ENCODE measurements at regions not wholly inside any gene's neighbourhood (a gene's known extent, or its start where the extent isn't known, plus 50 kb on each side); places are given as distances from the start of the nearest gene placed in this dataset.
"Not testable (repeated sequence)": the region's sequence is repeated elsewhere in the genome, so short reads cannot be mapped to it uniquely, and the experiment has no call there.

GRCh38 chr7:73170902-73171301, 85.1 kb upstream of the SPDYE9 start:
- DNase-seq = not testable (repeated sequence)

DNA sequence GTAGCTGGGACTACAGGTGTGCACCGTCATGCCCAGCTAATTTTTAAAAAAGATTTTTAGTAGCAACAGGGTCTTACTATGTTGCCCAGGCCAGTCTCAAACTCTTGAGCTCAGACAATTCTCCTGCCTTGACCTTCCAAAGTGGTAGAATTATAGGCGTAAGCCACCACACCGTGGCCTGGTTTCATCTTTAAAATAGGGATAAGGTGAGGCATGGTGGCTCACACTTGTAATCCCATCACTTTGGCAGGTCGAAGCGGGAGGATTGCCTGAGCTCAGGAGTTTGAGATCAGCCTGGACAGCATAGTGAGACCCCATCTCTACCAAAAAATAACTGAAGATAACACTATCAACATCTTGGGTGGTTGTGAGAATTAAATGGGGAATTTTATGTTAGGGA, 84.6 kb upstream of the SPDYE9 start:
- DNase-seq = not testable (repeated sequence)

GRCh38 chr7:73166152-73166551, 80.3 kb upstream of the SPDYE9 start:
- DNase-seq = not testable (repeated sequence)

- not testable (repeated sequence) for DNase-seq
These were observed 76.8 kb upstream of the SPDYE9 start for GRCh38 chr7:73162680-73163079.

- DNase-seq = not testable (repeated sequence)
These were observed 75.9 kb upstream of the SPDYE9 start for GRCh38 chr7:73161727-73162126.

DNA sequence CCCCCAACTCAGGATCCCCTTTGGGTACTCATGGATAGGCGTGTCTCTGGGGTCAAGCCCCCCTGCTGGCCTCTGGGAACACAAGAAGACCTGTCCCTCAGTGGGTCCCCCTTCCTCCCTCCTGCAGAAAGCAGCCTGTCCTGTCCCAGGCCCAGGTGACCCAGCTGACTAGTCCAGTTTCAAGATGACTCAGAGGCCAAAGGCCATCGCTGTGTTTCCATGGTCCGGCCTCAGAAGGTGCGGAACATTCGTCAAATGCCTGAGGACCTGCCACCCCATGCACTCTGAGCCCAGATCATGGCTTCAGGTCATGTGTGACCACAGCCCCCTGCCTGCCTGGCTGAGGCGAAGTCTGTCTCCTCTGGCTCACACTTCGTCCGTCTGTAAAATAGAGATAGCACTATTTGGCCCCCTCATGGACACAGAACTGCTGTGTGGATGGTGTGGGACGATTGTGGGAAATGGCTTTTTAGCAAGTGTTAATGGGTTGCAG, 71.4 kb upstream of the SPDYE9 start:
- not testable (repeated sequence) for DNase-seq

GRCh38 chr7:73156510-73157168, 70.8 kb upstream of the SPDYE9 start:
- DNase-seq = not testable (repeated sequence)

DNA sequence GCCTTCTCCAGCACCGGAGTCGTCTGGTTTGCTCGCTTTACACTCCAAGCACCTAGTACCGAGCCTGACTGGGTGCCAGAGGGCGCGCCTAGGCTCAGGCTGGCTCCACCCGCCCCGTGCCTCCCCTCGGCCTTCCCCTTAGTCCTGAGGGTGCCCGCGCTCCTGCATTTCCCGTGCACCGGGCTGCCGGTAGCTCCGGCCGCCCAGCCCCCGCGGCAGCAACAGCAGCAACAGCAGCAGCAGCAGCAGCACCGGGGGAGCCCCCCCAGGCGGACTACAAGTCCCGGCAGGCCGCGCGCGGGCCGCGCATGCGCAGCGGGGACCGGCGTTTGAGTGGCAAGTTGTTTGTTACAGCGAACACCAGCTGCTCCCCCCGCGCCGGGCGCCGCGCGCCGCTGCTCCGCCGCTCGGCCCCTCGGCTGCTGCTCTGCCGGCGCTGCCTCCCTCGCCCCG, 68.8 kb upstream of the SPDYE9 start:
- peak; percentile 90 for DNase-seq

GRCh38 chr7:73153921-73154585, 68.2 kb upstream of the SPDYE9 start:
- DNase-seq = not testable (repeated sequence)

DNA sequence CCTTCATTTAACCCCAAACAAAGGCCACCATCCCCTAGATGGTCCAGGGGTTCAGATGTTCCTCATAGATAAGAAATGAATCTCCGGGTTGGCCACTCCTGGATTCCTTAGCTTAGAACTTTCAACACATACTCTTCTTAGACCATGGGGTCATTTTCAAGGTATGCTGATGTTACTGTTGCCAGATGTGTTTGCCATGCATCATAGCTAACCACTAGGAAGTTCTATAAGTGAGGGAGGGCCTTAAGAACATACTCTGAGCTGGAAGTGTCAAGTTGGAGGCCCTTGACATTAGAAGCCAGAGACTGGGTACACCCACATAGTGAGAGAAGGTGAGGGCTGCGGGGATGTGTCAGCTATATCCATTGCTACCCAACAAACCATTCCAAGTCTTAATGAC, 62.7 kb upstream of the SPDYE9 start:
- DNase-seq = not testable (repeated sequence)

- not testable (repeated sequence) for DNase-seq
These were observed 61.8 kb upstream of the SPDYE9 start for GRCh38 chr7:73147681-73148080.

GRCh38 chr7:73143993-73144392, 58.2 kb upstream of the SPDYE9 start:
- not testable (repeated sequence) for DNase-seq

- DNase-seq = not testable (repeated sequence)
These were observed 52.1 kb upstream of the SPDYE9 start for GRCh38 chr7:73137922-73138321.

Measured in CD4-positive, alpha-beta T cell treated with Interferon gamma for 1 hour (primary cell).